GM12878 (cell line): ENCODE measurements at regions not wholly inside any gene's neighbourhood (a gene's known extent, or its start where the extent isn't known, plus 50 kb on each side); places are given as distances from the start of the nearest gene placed in this dataset.

ENCODE experiments used
- ATAC-seq: fragments of 200-7000 bp; cut with Tn5 transposase; 3 replicates; pipeline ENCODE4 v1.9.1; 2020; ENCODE audit warnings: mild to moderate bottlenecking, moderate library complexity
- BruUV-seq: library from RNA; stranded (reverse); fragments of 400-500 nt; replicated peaks from 2 replicates; lab custom pipeline; 2021; lab: Mats Ljungman, UMichigan
- CTCF ChIA-PET: fragments of 300-600 bp; sonication (Branson Sonifier 250); formaldehyde crosslinking; extraction: SDS; loops from one replicate; lab custom pipeline; 2021; ENCODE audit warnings: inconsistent platforms; lab: Yijun Ruan, JAX
- POLR2A ChIA-PET: fragments of 350-600 bp; formaldehyde crosslinking; extraction: SDS; loops from one replicate; lab custom pipeline; 2021; ENCODE audit warnings: inconsistent platforms; lab: Charles Lee
- RAD21 ChIA-PET: fragments of 300-600 bp; sonication (Branson Sonifier 250); formaldehyde crosslinking; loops from one replicate; lab custom pipeline; 2023; ENCODE audit warnings: antibody characterized with exemption; ENCODE audit not compliant: unreplicated experiment; lab: Charles Lee
- SMC1A ChIA-PET: fragments of 300-600 bp; sonication (Branson Sonifier 250); formaldehyde crosslinking; loops from one replicate; lab custom pipeline; 2023; ENCODE audit not compliant: unreplicated experiment, uncharacterized antibody; lab: Charles Lee
- DNase-seq: peaks from one replicate; pipeline ENCODE4 v3.0.0-alpha.2; 2011; ENCODE audit warnings: low read depth, low spot score
- FAIRE-seq: peaks from 3 replicates; lab custom pipeline; 2011; peaks lifted over from hg19 to GRCh38; lab: Jason Lieb, UNC
- H2AFZ ChIP-seq: 2 replicates; pipeline ENCODE4 v1.6.0; 2011; ENCODE audit warnings: low read depth, low read length, control low read depth; ENCODE audit not compliant: control insufficient read depth
- H3K27ac ChIP-seq: 2 replicates; pipeline ENCODE4 v1.5.1; 2011; ENCODE audit warnings: control low read depth; ENCODE audit not compliant: control insufficient read depth, insufficient read depth
- H3K27me3 ChIP-seq, 2 experiments: replicated peaks in 1 of 2; 2 replicates each; pipeline versions ENCODE4 v1.6.0 to v1.6.1; 2011; ENCODE audit warnings: low read length in 1 of 2; ENCODE audit not compliant: control insufficient read depth in 2 of 2, insufficient read depth in 2 of 2
- H3K36me3 ChIP-seq, 2 experiments: 2 replicates each; pipeline ENCODE4 v1.5.1; 2011; ENCODE audit warnings: low read length in 1 of 2; ENCODE audit not compliant: control insufficient read depth in 2 of 2, insufficient read depth in 2 of 2
- H3K4me1 ChIP-seq: 2 replicates; pipeline ENCODE4 v1.6.1; 2011; ENCODE audit warnings: mild to moderate bottlenecking, low read length, moderate library complexity, mixed read lengths; ENCODE audit not compliant: control insufficient read depth, insufficient read depth
- H3K4me2 ChIP-seq: 2 replicates; pipeline ENCODE4 v1.6.0; 2011; ENCODE audit warnings: control low read depth; ENCODE audit not compliant: control insufficient read depth, insufficient read depth
- H3K4me3 ChIP-seq: fragments of 200-600 bp; sonication (generic); 2 replicates; pipeline ENCODE4 v1.5.1; 2016
- H3K79me2 ChIP-seq: 2 replicates; pipeline ENCODE4 v1.6.0; 2011; ENCODE audit warnings: low read length; ENCODE audit not compliant: control insufficient read depth, insufficient read depth
- H3K9ac ChIP-seq: 2 replicates; pipeline ENCODE4 v1.8.0; 2011; ENCODE audit warnings: low read length, control low read depth, mixed read lengths; ENCODE audit not compliant: control insufficient read depth, insufficient read depth
- H3K9me3 ChIP-seq: replicated peaks from 3 replicates; pipeline ENCODE4 v1.5.1; 2011; ENCODE audit warnings: mild to moderate bottlenecking, low read length; ENCODE audit not compliant: control insufficient read depth, insufficient read depth
- H4K20me1 ChIP-seq: 2 replicates; pipeline ENCODE4 v1.6.0; 2011; ENCODE audit not compliant: control insufficient read depth, insufficient read depth
- BACH1 ChIP-seq: fragments of 450-650 bp; IDR thresholded peaks from 2 replicates; pipeline ENCODE4 v1.6.1; 2017; ENCODE audit warnings: mild to moderate bottlenecking, borderline replicate concordance
- BCLAF1 ChIP-seq: fragments of 450-650 bp; IDR thresholded peaks from 2 replicates; pipeline ENCODE4 v1.6.1; 2017; ENCODE audit warnings: antibody characterized with exemption, mild to moderate bottlenecking, moderate library complexity
- CREM ChIP-seq: IDR thresholded peaks from 2 replicates; pipeline ENCODE4 v1.6.1; 2014; ENCODE audit warnings: antibody characterized with exemption, low read depth
- CTCF ChIP-seq, 3 experiments: IDR thresholded peaks in 2 of 3; conservative IDR thresholded peaks in 1 of 3; 2 replicates each; pipeline ENCODE4 v1.5.1; 2011; ENCODE audit warnings: low read depth in 3 of 3, low read length in 3 of 3, mild to moderate bottlenecking in 3 of 3, control low read depth in 2 of 3, moderate library complexity in 2 of 3, inconsistent platforms in 1 of 3, mixed read lengths in 1 of 3; ENCODE audit not compliant: control insufficient read depth in 2 of 3, insufficient read depth in 1 of 3; ENCODE audit errors: extremely low read depth in 1 of 3
- DPF2 ChIP-seq: fragments of 450-650 bp; IDR thresholded peaks from 2 replicates; pipeline ENCODE4 v1.6.1; 2017; ENCODE audit warnings: mild to moderate bottlenecking
- FOXK2 ChIP-seq: fragments of 450-650 bp; IDR thresholded peaks from 2 replicates; pipeline ENCODE4 v1.6.1; 2017; ENCODE audit warnings: mild to moderate bottlenecking, moderate library complexity
- GABPA ChIP-seq: IDR thresholded peaks from 2 replicates; pipeline ENCODE4 v1.6.1; 2014; ENCODE audit warnings: antibody characterized with exemption, low read depth, mild to moderate bottlenecking, inconsistent platforms
- HDAC6 ChIP-seq: fragments of 200-600 bp; sonication (generic); IDR thresholded peaks from one replicate; pipeline ENCODE4 v1.8.0; 2017; ENCODE audit warnings: antibody characterized with exemption; ENCODE audit not compliant: unreplicated experiment
- KDM1A ChIP-seq: fragments of 200-600 bp; sonication (generic); IDR thresholded peaks from 2 replicates; pipeline ENCODE4 v1.6.1; 2016; ENCODE audit warnings: borderline replicate concordance
- MYB ChIP-seq: fragments of 150-350 bp; IDR thresholded peaks from 2 replicates; pipeline ENCODE4 v1.6.1; 2014; ENCODE audit warnings: mild to moderate bottlenecking, low read depth, low read length, borderline replicate concordance
- MYC ChIP-seq: IDR thresholded peaks from 2 replicates; pipeline ENCODE4 v1.6.1; 2011; ENCODE audit warnings: mild to moderate bottlenecking, low read length, moderate library complexity, inconsistent platforms; ENCODE audit not compliant: insufficient read depth, insufficient replicate concordance, insufficient read length, severe bottlenecking
- RAD21 ChIP-seq: IDR thresholded peaks from 2 replicates; pipeline ENCODE4 v1.6.1; 2011; ENCODE audit warnings: mild to moderate bottlenecking, low read depth, low read length, moderate library complexity; ENCODE audit not compliant: insufficient read depth
- SMC3 ChIP-seq: IDR thresholded peaks from 2 replicates; pipeline ENCODE4 v1.6.1; 2011; ENCODE audit warnings: low read length, improper control_type of control experiment, borderline replicate concordance
- SP1 ChIP-seq: IDR thresholded peaks from one replicate; pipeline ENCODE4 v1.6.1; 2011; ENCODE audit warnings: low read depth, low read length
- TAF1 ChIP-seq: IDR thresholded peaks from 2 replicates; pipeline ENCODE4 v1.6.1; 2011; ENCODE audit warnings: mild to moderate bottlenecking, low read depth, low read length, borderline replicate concordance
- WGBS: methylation state at CpG from one replicate; pipeline ENCODE4 v1.1.6; 2016; ENCODE audit warnings: low lambda C conversion rate; ENCODE audit not compliant: insufficient replicate concordance, insufficient coverage; ENCODE audit errors: missing lambda C conversion rate; 5-methylcytosine and 5-hydroxymethylcytosine counted together
- in situ Hi-C: fragments of 300-500 bp; cut with MboI; formaldehyde crosslinking; loops from 9 replicates; pipeline ENCODE4 v1.14.3; 2018; ENCODE audit warnings: mixed read lengths
- intact Hi-C: fragments of 100-400 bp; cut with micrococcal nuclease; formaldehyde crosslinking; loops from one replicate; pipeline ENCODE4 v1.14.2; 2022; ENCODE audit not compliant: unreplicated experiment
- TF ChIP-seq, protein P1 (sequence below): fragments of 450-650 bp; IDR thresholded peaks from 2 replicates; pipeline ENCODE4 v1.6.1; 2017; ENCODE audit warnings: mild to moderate bottlenecking
- TF ChIP-seq, protein P2 (sequence below): IDR thresholded peaks from 2 replicates; pipeline ENCODE4 v1.6.1; 2012; ENCODE audit warnings: low read depth, low read length, improper control_type of control experiment

- TF ChIP-seq BCLAF1 (no peak), SMC3 (peak; percentile 57; the same call in 1 of the 2 replicates), MYB (no peak), RAD21 (peak; percentile 48), DPF2 (no peak)
- TF ChIP-seq, protein P1, sequence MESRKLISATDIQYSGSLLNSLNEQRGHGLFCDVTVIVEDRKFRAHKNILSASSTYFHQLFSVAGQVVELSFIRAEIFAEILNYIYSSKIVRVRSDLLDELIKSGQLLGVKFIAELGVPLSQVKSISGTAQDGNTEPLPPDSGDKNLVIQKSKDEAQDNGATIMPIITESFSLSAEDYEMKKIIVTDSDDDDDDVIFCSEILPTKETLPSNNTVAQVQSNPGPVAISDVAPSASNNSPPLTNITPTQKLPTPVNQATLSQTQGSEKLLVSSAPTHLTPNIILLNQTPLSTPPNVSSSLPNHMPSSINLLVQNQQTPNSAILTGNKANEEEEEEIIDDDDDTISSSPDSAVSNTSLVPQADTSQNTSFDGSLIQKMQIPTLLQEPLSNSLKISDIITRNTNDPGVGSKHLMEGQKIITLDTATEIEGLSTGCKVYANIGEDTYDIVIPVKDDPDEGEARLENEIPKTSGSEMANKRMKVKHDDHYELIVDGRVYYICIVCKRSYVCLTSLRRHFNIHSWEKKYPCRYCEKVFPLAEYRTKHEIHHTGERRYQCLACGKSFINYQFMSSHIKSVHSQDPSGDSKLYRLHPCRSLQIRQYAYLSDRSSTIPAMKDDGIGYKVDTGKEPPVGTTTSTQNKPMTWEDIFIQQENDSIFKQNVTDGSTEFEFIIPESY = no peak
Measured at GRCh38 chr3:39668420-39668819, 141.0 kb upstream of the MYRIP start (continued).

DNA sequence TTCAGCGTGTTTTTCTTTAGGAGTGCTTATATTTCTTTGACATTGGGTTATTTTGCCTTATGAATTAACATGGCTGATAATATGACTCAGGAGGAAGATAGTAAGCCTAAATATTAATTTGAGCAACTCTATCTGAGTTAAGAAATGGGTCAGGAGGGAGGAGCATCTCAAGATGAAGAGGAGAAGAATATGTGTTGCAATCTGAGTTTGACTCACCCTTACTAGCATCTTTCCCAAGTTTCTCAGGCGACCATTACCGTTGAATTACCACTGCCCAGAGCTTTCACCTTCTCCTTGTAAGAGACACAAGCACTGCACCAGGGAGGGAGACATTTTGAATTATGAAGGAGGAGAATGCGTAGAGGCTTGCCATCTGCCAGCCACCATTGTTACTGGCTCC, 138.3 kb upstream of the MYRIP start:
- no peaks in the 10 kb centered on the region for H3K9me3 ChIP-seq
- no peak for FAIRE-seq
- no peak overlapping the region for H3K4me3 ChIP-seq
- H3K9ac ChIP-seq = no peak overlapping the region
- ATAC-seq = no peak
- BruUV-seq = no TSS peak
- in situ Hi-C loops = no loop called here
- ChIA-PET POLR2A (no interaction called here), RAD21 (no interaction called here), CTCF (no interaction called here), SMC1A (no interaction called here)
- no peak for TF ChIP-seq HDAC6
- TF ChIP-seq RAD21 = no peak
- no peak for TF ChIP-seq TAF1
- TF ChIP-seq BACH1 = no peak
- no peak for TF ChIP-seq MYC
- no peak for TF ChIP-seq CREM
- TF ChIP-seq, protein P2, sequence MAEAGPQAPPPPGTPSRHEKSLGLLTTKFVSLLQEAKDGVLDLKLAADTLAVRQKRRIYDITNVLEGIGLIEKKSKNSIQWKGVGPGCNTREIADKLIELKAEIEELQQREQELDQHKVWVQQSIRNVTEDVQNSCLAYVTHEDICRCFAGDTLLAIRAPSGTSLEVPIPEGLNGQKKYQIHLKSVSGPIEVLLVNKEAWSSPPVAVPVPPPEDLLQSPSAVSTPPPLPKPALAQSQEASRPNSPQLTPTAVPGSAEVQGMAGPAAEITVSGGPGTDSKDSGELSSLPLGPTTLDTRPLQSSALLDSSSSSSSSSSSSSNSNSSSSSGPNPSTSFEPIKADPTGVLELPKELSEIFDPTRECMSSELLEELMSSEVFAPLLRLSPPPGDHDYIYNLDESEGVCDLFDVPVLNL = no peak
- no peak for TF ChIP-seq CTCF (IDR thresholded peaks at IDR 0.05 in 2 of 3, conservative IDR thresholded peaks at IDR 0.05 in 1 of 3; ENCODE audit: control insufficient read depth in 2 of 3, extremely low read depth in 1 of 3, insufficient read depth in 1 of 3, low read depth in 3 of 3, low read length in 3 of 3)
- TF ChIP-seq GABPA = no peak
- TF ChIP-seq SP1 = no peak
- no peak for TF ChIP-seq FOXK2
- TF ChIP-seq KDM1A = no peak
- intact Hi-C loops = no loop called here
- 27% methylated on average over 4 of the region's 4 CpGs for WGBS
- no peak overlapping the region for H3K27ac ChIP-seq
- no peaks in the 10 kb centered on the region for H4K20me1 ChIP-seq
- H3K36me3 ChIP-seq = no peaks in the 10 kb centered on the region
- no peak overlapping the region for H2AFZ ChIP-seq
- H3K4me2 ChIP-seq = no peak overlapping the region
- no peak for DNase-seq
- no peaks in the 10 kb centered on the region for H3K4me1 ChIP-seq
- no peaks in the 10 kb centered on the region; a peak in 1 of 4 replicates for H3K27me3 ChIP-seq
- H3K79me2 ChIP-seq = no peaks in the 10 kb centered on the region
